NCI-H82 treated with DMSO at 0.1 percent for 48 hours (cell line): ENCODE measurements at regions not wholly inside any gene's neighbourhood (a gene's known extent, or its start where the extent isn't known, plus 50 kb on each side); places are given as distances from the start of the nearest gene placed in this dataset.
"Not testable (repeated sequence)": the region's sequence is repeated elsewhere in the genome, so short reads cannot be mapped to it uniquely, and the experiment has no call there.

ENCODE experiments used
- DNase-seq: peaks from one replicate; lab custom pipeline; 2025; ENCODE audit not compliant: unreplicated experiment; lab: John Stamatoyannopoulos, UW

DNA sequence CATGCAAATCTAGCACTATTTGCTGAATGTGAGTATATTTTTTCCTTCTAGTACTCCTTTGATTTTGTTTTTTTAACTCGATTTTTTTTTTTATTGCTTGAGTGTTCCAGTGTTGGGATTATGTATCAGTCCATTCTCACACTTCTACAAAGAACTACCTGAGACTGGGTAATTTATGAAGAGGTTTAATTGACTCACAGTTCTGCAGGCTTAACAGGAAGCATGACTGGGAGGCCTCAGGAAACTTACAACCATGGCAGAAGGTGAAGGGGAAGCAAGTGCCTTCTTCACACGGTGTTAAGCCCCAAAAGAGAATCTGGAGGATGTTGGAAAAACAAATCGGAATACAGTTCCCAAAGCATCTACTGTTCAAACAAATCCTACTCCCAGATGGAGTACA is 69.1 kb downstream of the ZNF518B start:
- not testable (repeated sequence) for DNase-seq

DNA sequence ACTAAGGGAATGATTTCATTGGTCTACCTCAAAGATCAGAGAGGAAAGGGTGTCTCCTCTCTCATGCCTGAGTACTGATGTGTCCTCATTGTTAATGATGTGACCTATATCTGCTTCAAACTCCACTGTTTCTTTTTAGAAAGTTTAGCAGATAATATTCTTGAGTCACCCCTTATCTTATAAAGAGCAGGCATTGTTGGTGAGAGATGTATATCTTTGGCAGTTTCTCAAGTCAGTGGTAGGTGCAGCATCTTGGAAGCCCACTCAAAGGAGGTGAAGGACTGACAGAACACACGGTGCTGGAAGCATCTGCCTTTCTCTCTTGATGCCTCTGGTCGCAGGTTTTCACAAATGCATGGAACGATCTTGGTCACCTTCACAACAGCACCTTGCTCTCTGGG is 71.2 kb downstream of the ZNF518B start:
- DNase-seq = no peak

DNA sequence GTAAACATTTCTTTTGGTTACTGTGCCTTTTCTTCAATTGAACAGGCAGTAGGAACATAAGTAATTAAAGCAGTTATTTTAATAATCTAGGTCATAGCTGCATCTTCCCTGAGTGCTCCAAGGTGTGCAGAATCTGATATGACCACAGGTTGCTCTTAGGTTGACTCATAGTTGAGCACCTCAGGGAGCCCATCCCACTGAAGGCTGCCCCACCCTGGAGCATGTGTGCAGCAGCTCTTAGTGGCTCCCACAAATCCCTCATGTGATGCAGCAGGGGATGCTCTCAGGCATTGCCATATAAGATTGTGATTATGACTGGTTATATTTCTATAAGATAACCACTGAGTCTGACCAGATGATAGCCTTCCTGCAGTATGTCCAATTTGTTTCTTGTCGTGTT is 72.3 kb downstream of the ZNF518B start:
- no peak for DNase-seq

GRCh38 chr4:10383417-10383816 is 73.8 kb downstream of the ZNF518B start:
- DNase-seq = no peak

- not testable (repeated sequence) for DNase-seq
These were observed 75.1 kb downstream of the ZNF518B start for GRCh38 chr4:10382171-10382570.

GRCh38 chr4:10381146-10381545 is 76.1 kb downstream of the ZNF518B start:
- no peak for DNase-seq

GRCh38 chr4:10380735-10381134 is 76.5 kb downstream of the ZNF518B start:
- DNase-seq = no peak

- DNase-seq = no peak
These were observed 85.3 kb downstream of the ZNF518B start for GRCh38 chr4:10371869-10372471.

- DNase-seq = no peak
These were observed 86.1 kb downstream of the ZNF518B start for GRCh38 chr4:10371121-10371520.

- no peak for DNase-seq
These were observed 87.7 kb downstream of the ZNF518B start for GRCh38 chr4:10369517-10369916.

GRCh38 chr4:10366628-10367027 is 90.6 kb downstream of the ZNF518B start:
- no peak for DNase-seq

DNA sequence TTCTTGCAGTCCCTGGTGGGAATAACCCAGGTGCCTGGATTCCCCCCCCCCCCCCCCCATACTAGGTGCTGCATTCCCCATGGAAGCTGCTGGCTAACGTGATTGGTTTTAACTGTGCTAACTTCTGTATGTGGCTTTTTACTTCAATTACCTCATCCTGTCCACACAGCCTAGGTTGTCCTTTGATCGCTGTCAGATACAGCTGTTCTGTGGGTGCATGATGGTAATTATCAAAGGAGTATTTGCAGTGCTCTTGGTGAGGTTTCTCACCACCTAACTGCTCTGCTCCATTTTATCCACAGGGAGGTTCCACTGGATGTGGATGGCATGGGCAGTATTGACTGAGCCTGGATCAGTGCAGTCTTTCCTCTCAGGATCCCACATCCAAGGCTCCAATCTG is 93.0 kb downstream of the ZNF518B start:
- no peak for DNase-seq

GRCh38 chr4:10354746-10355145 is 102.5 kb downstream of the ZNF518B start:
- DNase-seq = no peak

- no peak for DNase-seq
These were observed 103.0 kb downstream of the ZNF518B start for GRCh38 chr4:10354225-10354624.

DNA sequence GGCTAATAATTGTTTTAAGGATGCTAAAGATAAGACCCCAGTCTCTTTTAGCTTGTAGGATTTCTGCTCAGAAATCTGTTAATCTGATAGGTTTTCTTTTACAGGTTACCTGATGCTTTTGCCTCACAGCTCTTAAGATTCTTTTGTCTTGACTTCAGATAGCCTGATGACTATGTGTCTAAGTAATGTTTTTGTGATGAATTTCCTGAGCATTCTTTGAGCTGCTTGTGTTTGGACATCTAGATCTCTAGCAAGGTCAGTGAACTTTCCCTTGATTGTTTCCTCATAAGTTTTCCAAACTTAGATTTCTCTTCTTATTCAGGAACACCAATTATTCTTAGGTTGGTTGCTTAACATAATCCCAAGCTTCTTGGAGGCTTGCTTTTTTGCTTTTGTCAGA is 104.1 kb downstream of the ZNF518B start:
- no peak for DNase-seq

GRCh38 chr4:10348241-10348640 is 109.0 kb downstream of the ZNF518B start:
- no peak for DNase-seq

GRCh38 chr4:10347815-10348214 is 109.4 kb downstream of the ZNF518B start:
- DNase-seq = no peak

- DNase-seq = no peak
These were observed 109.9 kb downstream of the ZNF518B start for GRCh38 chr4:10347281-10347795.

DNA sequence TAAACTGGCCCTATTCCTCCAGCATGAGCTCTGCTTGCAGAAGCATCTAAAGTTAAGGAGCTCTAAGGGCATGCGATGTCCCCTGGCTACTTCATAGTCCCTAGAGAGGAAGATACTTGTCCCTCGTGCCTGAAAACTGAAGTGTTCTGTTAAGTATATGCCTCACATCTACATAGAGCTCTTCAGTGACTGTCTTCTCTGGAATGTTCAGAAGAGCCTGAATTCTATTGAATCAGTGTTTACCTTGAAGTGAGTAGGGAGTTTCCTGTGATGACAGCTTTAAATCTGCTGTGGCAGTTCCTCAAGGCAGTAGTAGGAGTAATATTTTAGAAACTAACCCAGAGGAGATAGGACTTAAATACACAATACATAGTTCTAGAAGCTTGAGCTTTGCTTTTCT is 111.2 kb downstream of the ZNF518B start:
- no peak for DNase-seq

DNA sequence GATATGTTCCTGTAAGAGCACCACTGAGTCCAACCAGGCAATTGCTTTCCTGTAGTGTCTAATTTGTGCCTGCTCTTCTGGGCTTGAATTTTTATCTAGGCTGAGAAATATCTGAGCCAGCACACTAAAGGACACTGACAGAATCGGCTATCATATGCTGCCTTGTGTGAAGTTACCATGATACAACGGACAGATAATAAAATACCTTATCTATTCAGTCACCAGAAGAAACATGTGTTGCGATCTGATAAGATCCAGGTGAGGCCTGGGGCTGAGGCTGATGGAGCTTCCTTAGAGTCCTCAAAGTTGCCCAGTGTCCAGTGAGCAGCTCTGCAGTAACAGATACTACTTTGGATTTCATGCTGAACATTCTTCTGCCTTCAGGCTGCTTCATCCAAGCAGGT is 111.8 kb downstream of the ZNF518B start:
- DNase-seq = no peak

DNA sequence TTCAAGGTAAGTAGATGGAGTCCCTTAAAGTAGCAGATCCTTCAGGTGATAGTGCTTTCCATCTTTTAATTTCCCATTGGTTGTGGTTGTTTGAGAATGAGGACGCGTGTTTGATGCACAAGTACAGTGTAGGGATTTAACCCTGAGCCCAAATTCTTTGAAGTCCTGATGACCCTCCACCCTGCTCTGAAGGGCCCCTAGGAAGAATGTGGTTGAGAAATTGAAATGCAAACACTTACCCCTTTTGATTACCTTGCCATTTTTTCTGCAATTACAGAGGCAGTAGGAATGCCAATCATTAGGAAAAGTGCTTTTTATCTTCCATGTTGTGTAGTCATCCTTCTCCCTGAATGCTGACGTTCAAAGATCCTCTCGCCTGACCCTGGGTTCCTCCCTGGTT is 112.4 kb downstream of the ZNF518B start:
- DNase-seq = no peak

DNA sequence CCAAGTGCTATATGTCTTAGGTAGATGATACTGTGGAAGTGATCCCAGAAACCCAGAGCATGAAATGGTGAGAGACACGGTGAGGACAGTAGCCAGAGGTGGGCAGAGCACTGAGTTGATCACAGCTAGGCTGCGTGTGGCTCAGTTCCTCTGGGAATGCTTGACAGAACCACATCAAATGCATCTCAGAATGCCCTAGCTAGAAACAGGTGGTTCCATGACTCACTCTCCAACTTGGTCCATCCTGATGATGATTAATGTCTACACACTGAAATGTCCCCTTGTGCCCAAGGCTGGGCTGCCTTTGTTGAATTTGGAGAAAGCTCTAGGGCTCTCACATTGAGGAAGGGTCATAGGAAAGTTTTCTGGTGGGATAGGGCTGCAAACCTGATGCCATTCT is 113.6 kb downstream of the ZNF518B start:
- no peak for DNase-seq

DNA sequence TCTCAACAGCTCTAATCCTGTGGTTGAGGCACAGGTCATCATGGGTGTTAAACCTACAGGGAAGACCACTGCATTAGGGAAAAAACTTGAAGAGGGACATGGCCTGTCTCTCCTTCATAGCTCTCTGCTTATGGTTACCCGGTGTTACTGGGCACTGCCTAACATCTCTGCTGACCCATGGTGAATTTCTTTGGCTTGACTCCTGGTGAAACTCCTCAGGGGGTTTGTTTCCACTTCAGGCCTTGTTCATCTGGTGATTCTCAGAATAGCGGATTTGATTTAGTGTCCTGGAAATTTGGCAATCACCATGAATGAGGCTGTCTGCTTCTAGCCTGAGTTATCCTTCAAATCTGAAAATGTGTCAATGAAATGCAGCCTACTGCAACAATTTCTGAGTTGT is 114.4 kb downstream of the ZNF518B start:
- no peak for DNase-seq
